Activated CD4-positive, alpha-beta T cell treated with anti-CD3 and anti-CD28 coated beads, Interleukin-2, Interleukin-4, amounts not matched to agents 100 ng/mL and 50 ng/mL, durations not matched to agents 16 hours and 8 hours (primary cell): ENCODE measurements at regions not wholly inside any gene's neighbourhood (a gene's known extent, or its start where the extent isn't known, plus 50 kb on each side); places are given as distances from the start of the nearest gene placed in this dataset.

Source experiments
- DNase-seq: peaks from one replicate; pipeline ENCODE4 v3.0.0-alpha.2; 2020; ENCODE audit warnings: low spot score

- no peak for DNase-seq
These were observed 53.5 kb upstream of the CHODL start for GRCh38 chr21:18191139-18191538.

DNA sequence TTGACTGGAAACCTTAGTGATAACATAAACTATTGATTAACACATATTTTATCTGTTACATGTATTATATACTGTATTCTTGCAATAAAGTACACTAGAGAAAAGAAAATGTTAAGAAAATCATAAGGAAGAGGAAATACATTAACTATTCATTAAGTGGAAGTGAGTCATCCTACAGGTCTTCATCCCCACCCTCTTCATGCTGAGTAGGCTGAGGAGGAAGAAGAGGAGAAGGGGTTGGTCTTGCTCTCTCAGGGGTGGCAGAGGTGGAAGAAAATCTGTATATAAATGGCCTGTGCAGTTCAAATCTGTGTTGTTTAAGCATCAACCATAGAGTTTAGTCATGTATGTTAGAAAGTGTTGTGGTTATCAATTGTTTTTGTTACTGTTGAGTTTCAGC is 66.1 kb upstream of the CHODL start:
- no peak for DNase-seq

DNA sequence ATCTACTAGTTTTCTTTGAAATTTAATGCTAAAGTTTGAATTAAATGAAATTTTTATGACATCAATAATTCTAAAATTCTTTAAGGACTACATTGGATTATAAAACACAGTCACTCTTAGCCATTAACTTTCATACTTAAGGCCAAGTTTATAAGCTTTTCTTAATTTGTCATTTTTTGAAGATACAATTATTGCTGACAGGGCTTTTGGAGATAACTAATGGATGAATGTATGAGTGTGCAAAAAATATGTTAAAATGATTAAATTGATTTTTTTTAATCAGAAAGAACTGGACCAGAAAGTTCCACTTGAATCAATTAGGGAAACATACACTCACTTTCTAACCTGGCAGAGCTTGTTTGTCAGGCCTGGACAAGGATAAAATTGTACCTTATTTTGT is 70.3 kb upstream of the CHODL start:
- DNase-seq, result no peak

- DNase-seq, result no peak
These were observed 73.8 kb upstream of the CHODL start for GRCh38 chr21:18170829-18171228.

GRCh38 chr21:18170221-18170620 is 74.4 kb upstream of the CHODL start:
- no peak for DNase-seq

- DNase-seq, result no peak
These were observed 76.5 kb upstream of the CHODL start for GRCh38 chr21:18168108-18168507.

DNA sequence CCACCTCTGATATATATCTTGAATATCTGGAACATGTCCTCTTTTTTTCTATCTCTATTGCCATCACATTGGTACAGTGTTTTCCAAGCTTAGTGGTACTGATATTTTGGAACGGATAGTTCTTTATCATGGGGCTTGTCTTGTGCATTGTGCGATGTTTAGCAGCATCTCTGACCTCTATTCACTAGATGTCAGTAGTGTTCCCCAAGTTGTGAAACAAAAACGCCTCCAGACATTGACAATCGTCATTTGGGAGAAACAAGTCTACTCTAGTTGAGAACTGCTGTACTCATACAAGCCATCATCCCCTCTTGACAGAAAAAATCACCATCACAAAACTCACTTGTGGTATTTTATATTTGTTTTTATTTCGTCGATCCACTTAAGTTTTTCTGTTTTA is 79.7 kb upstream of the CHODL start:
- no peak for DNase-seq

- DNase-seq, result no peak
These were observed 80.2 kb upstream of the CHODL start for GRCh38 chr21:18164483-18164882.

DNA sequence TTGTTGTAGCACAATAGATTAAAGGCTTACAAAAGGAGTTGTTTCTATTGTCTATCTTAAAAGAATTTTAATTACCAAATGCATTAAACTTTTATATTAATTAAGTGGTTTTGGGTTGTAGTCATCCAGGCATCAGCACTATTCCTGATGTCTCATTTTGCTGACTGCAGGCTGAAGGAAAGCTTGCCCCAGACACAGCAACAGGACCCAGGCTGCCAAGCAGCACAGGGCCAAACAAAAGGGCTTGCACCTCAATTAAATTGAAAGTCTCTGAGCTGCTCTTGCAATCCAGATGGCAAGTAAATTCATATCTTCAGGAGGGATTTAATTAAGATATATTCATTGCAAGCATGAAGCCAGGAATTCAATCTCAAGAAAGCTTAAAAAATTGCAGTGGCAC is 80.7 kb upstream of the CHODL start:
- no peak for DNase-seq

GRCh38 chr21:18161841-18162240 is 82.8 kb upstream of the CHODL start:
- DNase-seq, result no peak

GRCh38 chr21:18157406-18157805 is 87.2 kb upstream of the CHODL start:
- no peak for DNase-seq

GRCh38 chr21:18155508-18156193 is 89.0 kb upstream of the CHODL start:
- DNase-seq, result peak; percentile 0

DNA sequence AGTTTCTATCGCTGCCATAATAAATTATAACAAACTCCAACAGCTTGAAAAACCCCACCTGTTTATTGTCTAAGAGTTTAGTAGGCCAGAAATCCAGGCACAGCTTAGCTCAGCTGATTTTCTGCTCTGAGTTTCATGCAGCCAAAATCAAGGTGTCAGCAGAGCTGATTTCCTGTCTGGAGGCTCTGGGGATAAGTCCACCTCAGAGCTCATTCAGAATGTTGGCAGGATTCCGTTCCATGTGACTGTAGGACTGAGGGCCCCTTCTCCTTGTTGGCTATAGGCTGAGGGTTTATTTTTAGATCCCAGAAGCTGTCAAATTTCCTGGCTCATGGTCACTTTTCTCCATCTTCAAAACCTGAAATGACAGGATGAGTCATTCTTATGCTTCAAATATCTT is 91.6 kb upstream of the CHODL start:
- no peak for DNase-seq

DNA sequence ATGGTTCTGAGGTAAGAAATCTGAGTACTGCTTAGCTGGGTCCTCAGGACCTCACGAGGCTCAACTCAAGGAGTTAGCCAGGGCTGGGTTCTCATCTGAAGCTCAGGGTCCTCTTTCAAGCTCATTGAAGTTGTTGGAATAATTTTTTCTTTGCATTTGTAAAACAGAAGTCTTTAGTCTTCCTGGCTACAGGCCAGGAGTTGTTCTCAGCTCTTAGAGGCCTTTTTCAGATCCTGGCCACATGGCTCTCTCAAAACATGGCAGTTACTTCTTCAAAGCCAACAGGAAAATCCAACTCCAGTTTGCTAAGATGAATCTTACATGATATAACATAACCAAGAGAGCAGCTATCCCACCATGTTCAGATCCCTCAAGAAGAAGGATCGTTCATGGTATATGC is 92.3 kb upstream of the CHODL start:
- DNase-seq, result no peak

DNA sequence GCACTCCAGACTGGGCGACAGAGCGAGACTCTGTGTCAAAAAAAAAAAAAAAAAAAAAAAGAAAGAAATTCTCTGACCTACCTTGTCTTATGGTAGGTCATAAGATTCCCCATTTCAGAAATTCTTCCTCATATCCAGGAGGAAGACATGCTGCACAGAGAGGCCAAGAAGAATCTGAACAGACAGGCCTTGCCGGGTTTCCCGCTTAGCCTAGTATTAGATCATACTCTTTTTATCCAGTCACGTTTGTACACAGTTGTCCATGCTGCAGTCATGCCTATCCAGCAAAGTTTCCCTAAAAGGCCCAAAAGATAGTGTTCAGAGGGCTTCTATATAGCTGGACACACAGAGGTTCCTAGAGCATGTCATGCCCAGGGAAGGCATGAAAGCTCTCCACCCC is 93.6 kb upstream of the CHODL start:
- no peak for DNase-seq

DNA sequence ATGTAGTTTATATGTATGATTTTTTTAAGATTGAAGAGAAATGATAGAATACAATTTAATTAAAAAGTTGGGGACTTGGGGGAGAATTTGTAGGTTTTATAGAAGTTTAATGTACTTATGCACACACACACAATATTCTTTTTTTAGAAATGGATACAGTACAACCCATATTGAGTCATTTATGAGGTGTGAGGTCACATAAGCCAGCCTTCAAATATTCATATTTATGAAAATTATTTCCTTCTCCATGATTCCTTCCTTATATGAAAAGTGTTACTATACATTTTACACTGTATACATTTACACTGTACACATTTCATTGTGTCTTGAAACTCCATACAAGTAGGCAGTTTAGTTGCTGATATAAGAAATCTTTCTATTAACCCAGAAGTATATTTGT is 96.2 kb upstream of the CHODL start:
- DNase-seq, result no peak

DNA sequence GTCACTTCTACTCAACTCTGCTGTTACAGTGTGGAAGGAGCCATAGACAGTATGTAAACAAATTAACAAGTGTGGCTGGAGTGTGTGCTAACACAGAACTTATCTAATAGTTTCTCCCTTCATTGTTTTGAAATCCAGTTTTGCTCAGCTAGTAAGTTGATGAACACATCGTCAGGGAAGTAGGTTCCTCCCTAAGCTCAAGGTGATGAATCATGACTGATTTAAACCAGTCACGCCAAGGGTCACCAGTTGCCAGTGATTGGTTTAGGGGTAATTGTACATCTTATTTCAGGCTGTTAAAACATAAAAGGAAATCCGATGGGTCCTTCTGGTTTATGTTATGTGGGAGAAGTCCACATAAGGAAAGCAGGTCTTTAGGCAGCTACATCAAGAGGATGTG is 97.0 kb upstream of the CHODL start:
- DNase-seq, result no peak

DNA sequence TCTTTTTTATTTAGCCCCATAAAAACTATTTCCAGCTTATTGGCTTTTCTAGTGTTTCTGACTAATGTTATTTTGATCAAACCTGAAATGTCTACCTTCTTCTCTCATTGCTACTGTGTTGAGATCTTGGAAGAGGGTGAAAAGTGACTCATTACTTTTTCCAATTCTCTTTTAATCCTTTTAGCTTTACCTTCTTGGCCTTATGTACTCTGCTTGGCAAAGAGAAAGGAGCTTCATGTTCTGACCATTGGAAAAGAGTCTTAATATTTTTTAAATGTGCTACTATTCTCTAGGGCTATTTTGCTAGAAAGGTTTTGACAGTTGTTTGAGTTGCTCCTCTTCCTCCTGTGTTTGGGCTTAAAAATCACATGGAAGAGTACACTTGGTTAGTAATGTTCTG is 97.8 kb upstream of the CHODL start:
- DNase-seq, result no peak

DNA sequence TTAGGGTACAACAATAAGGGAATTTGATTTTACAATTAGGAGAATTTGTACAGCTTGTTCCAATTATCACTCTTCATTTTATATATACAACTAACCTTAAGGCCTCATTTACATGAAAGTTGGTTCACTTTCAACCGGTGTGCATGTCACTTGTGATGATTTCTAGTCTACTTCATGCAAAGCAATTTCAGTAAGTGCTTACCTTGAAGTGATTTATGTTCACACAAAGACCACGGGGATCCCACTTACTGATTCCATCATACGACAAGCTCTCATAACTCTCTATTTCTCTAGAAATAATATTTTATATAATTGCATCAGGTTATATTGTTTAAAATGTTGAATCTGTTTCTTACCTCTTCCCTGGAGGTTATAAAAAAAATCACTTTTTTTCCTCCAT is 100.3 kb upstream of the CHODL start:
- DNase-seq, result no peak

DNA sequence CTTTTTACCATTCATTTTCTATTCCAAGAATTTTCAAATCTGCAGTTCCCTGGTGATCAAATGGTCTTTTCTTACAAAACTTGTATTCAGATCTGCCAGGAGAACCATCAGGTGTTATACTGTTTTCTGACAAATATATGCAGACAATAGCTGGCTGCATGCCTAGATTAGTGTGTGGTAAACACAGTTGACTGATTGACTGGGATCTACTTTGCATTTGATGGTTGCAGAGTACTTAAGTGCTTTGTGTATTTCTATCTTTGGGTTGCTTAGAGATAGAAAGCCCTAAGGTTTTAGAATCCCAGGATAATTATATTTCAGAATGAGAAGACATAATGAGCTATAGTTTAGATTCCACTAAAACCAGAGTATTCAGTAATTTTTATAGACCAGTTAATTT is 102.0 kb upstream of the CHODL start:
- no peak for DNase-seq

DNA sequence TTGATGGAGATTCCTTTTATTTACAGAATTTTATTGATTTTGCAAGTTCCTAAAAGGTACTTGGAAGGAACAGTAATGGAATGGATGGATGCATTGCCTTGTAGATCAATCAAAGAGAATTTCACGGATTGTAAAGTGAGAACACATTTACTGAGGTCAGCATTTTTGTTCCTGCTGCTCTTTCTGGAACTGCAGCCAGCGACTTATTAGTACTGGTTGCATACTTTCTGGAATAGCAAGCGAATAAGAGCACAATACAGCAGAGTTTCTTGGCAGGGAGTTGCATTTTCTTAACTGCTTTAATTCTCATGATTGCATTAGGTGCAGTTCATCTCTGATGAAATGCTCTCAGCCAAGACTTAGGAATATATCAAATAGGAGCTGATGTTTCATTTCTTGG is 106.1 kb upstream of the CHODL start:
- no peak for DNase-seq

DNA sequence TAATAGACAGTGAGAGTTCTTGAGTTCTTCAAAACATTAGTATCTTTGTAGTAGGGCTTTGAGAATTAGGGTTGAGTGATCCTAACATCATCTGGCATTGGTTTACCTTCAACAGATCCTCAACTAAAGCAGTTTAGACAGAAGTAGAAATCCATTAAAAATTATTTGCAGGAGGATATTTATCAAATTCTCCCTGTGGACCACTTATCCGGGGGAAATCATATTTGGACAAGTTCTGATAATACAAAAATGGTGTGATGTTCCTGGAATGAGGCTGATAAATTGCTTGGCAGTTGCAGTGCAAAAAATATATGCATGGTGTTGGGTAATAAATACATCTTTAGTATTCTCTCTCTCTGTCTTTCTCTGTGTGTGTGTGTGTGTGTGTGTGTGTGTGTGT is 115.1 kb upstream of the CHODL start:
- no peak for DNase-seq

DNA sequence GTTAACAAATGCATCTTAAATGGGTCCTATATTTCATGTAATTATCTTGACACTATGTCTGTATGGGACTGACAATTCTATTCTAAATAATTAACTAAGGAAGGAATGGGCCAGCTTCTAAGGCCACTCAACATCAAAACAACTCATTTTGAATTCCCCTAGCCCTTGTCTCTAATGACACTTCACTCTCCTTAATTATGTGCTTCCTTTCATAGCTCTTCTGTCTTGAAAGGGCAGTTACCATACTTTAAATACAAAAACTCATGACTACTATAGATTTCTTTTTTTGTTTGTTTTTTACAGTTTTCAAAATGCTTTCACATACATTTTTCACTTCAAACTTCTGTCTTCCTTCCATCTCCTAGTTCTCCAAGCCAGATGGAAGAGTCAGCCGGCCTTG is 126.1 kb upstream of the CHODL start:
- no peak for DNase-seq

GRCh38 chr21:18117176-18117575 is 127.5 kb upstream of the CHODL start:
- no peak for DNase-seq

- DNase-seq, result no peak
These were observed 129.8 kb upstream of the CHODL start for GRCh38 chr21:18114810-18115209.
